ENCODE measurements at regions not wholly inside any gene's neighbourhood (a gene's known extent, or its start where the extent isn't known, plus 50 kb on each side); places are given as distances from the start of the nearest gene placed in this dataset.
"Not testable (repeated sequence)": the region's sequence is repeated elsewhere in the genome, so short reads cannot be mapped to it uniquely, and the experiment has no call there.

- DNase-seq, result no peak
These were observed 75.3 kb downstream of the UTRN start for GRCh38 chr6:144360401-144360800.

GRCh38 chr6:144361016-144361415 lies 75.9 kb downstream of the UTRN start:
- no peak for DNase-seq

GRCh38 chr6:144362042-144363018 lies 77.2 kb downstream of the UTRN start:
- DNase-seq, result no peak

- no peak for DNase-seq
These were observed 79.1 kb downstream of the UTRN start for GRCh38 chr6:144364208-144364720.

- DNase-seq, result no peak
These were observed 79.6 kb downstream of the UTRN start for GRCh38 chr6:144364782-144365181.

- DNase-seq, result peak; percentile 17
These were observed 80.1 kb downstream of the UTRN start for GRCh38 chr6:144365271-144365670.

GRCh38 chr6:144369696-144370095 lies 84.6 kb downstream of the UTRN start:
- DNase-seq, result not testable (repeated sequence)

GRCh38 chr6:144372116-144372515 lies 87.0 kb downstream of the UTRN start:
- DNase-seq, result no peak

GRCh38 chr6:144372611-144373594 lies 87.8 kb downstream of the UTRN start:
- no peak for DNase-seq

- DNase-seq, result not testable (repeated sequence)
These were observed 89.4 kb downstream of the UTRN start for GRCh38 chr6:144374525-144374924.

GRCh38 chr6:144377586-144378210 lies 92.6 kb downstream of the UTRN start:
- DNase-seq, result peak; percentile 78

- no peak for DNase-seq
These were observed 93.3 kb downstream of the UTRN start for GRCh38 chr6:144378437-144378836.

- peak; percentile 77 for DNase-seq
These were observed 94.2 kb downstream of the UTRN start for GRCh38 chr6:144379356-144379755.

GRCh38 chr6:144381499-144381898 lies 96.4 kb downstream of the UTRN start:
- not testable (repeated sequence) for DNase-seq

GRCh38 chr6:144383336-144383735 lies 98.2 kb downstream of the UTRN start:
- no peak for DNase-seq

- DNase-seq, result no peak
These were observed 99.3 kb downstream of the UTRN start for GRCh38 chr6:144384427-144384826.

- not testable (repeated sequence) for DNase-seq
These were observed 104.3 kb downstream of the UTRN start for GRCh38 chr6:144389474-144389873.

GRCh38 chr6:144390202-144390601 lies 105.1 kb downstream of the UTRN start:
- no peak for DNase-seq

- DNase-seq, result no peak
These were observed 105.8 kb downstream of the UTRN start for GRCh38 chr6:144390886-144391285.

- no peak for DNase-seq
These were observed 107.4 kb downstream of the UTRN start for GRCh38 chr6:144392536-144392935.

GRCh38 chr6:144394210-144394609 lies 109.1 kb downstream of the UTRN start:
- DNase-seq, result no peak

- no peak for DNase-seq
These were observed 109.9 kb downstream of the UTRN start for GRCh38 chr6:144395014-144395413.
